ENCODE measurements at regions not wholly inside any gene's neighbourhood (a gene's known extent, or its start where the extent isn't known, plus 50 kb on each side); places are given as distances from the start of the nearest gene placed in this dataset.
"Not testable (repeated sequence)": the region's sequence is repeated elsewhere in the genome, so short reads cannot be mapped to it uniquely, and the experiment has no call there.

DNA sequence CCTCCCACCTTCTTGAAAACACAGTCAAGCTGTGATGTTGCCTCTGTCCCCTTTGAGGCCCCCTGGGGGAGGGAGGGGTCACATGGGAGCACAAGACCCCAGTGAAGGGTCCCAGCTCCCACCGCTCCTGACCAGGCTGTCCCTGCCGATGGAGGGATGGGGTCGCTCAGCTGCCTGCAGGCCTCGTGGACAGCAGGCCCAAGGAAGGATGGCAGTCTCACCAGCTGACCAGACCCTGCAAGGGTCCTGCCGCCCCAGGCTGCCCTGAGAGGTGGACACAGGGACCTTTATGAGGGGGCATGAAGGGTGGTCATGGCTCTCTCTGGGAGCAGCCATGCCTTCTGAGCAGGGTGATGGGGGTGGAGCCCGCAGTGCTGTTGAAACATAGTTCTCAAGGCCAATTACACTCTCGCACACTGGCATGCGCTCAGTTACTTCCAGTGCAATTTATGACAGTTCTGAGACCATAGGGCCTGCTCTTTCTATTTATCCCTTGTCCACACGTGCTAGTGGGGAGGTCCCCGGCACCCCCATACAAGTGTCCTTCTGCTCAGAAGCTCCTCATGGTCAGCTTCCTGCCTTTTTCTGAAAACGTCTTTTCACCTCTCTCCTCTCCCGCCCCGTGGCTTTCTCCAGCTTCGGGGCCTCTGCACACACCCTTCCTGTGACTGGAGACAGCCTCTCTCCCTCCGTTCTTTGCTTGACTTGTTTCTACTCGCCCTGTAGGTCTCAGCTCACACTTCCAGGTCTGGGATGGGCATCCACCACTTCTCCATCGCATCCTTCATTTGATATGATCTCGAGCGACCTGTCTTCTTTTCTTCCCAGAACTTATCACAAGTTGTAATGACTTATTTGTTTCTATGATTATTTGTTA is 313.1 kb downstream of the ADGRD1 start:
- TF ChIP-seq, protein P1, sequence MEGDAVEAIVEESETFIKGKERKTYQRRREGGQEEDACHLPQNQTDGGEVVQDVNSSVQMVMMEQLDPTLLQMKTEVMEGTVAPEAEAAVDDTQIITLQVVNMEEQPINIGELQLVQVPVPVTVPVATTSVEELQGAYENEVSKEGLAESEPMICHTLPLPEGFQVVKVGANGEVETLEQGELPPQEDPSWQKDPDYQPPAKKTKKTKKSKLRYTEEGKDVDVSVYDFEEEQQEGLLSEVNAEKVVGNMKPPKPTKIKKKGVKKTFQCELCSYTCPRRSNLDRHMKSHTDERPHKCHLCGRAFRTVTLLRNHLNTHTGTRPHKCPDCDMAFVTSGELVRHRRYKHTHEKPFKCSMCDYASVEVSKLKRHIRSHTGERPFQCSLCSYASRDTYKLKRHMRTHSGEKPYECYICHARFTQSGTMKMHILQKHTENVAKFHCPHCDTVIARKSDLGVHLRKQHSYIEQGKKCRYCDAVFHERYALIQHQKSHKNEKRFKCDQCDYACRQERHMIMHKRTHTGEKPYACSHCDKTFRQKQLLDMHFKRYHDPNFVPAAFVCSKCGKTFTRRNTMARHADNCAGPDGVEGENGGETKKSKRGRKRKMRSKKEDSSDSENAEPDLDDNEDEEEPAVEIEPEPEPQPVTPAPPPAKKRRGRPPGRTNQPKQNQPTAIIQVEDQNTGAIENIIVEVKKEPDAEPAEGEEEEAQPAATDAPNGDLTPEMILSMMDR (IDR thresholded peaks at IDR 0.05; ENCODE audit: unreplicated experiment) = no peak
- Mint-ChIP-seq H3K36me3 (ENCODE audit: low read depth, unreplicated experiment) (peaks cover 4% of the 10 kb centered on the region), H3K27ac (ENCODE audit: unreplicated experiment) (peak overlapping the region; percentile 48), H3K27me3 (ENCODE audit: unreplicated experiment) (peaks cover 7% of the 10 kb centered on the region), H3K9me3 (ENCODE audit: unreplicated experiment) (peaks cover 4% of the 10 kb centered on the region), H3K4me1 (ENCODE audit: unreplicated experiment) (peaks cover 5% of the 10 kb centered on the region), H3K4me3 (ENCODE audit: unreplicated experiment) (peak overlapping the region; percentile 59)
- DNase-seq (ENCODE audit: low spot score) = no peak

DNA sequence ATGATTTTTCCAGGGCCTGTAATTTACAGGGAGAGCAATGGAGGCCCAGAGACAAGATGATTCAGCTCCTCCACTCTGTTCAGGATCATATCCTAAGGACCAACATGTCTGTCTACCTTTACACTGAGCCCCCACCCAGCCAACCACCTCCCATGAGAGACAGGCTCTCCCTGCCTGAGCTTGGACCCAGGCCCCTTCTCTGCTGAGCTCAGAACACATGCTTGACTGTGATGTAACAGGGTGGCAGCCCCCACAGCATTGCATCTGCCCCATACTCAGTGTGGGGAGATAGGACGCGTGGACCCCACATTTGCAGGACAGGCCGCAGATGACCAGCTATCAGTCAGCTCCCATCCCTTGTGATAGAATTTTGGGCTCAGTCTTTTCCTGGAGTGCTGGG is 313.9 kb downstream of the ADGRD1 start:
- Mint-ChIP-seq H3K27ac (ENCODE audit: unreplicated experiment) (no peak overlapping the region), H3K4me3 (ENCODE audit: unreplicated experiment) (no peak overlapping the region), H3K4me1 (ENCODE audit: unreplicated experiment) (peaks cover 5% of the 10 kb centered on the region), H3K27me3 (ENCODE audit: unreplicated experiment) (peaks cover 7% of the 10 kb centered on the region), H3K36me3 (ENCODE audit: low read depth, unreplicated experiment) (peaks cover 4% of the 10 kb centered on the region), H3K9me3 (ENCODE audit: unreplicated experiment) (peaks cover 4% of the 10 kb centered on the region)
- TF ChIP-seq, protein P1 (IDR thresholded peaks at IDR 0.05; ENCODE audit: unreplicated experiment) = no peak
- DNase-seq (ENCODE audit: low spot score) = no peak

DNA sequence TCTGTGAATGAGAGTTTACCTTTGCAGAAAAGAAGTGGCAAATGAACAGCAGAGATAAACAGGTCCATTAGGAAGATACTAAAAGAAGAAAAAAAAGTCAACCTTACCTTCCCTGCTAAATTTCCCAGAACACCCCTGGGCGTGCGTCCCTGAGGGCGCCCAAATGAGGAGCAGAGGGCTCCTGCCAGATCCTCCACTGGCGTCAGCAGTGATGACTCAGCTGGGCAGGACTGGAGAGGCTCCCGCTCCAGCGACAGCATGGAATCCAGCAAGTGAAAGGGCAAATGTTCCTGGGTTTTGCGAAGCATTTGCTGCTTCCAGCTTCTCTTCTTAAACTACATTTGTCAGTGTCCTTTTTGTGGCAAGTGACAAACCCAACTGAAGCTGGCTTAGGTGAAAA is 314.4 kb downstream of the ADGRD1 start:
- H3K27ac Mint-ChIP-seq (ENCODE audit: unreplicated experiment); H3K9me3 Mint-ChIP-seq (ENCODE audit: unreplicated experiment); H3K36me3 Mint-ChIP-seq (ENCODE audit: low read depth, unreplicated experiment); H3K27me3 Mint-ChIP-seq (ENCODE audit: unreplicated experiment); H3K4me3 Mint-ChIP-seq (ENCODE audit: unreplicated experiment); H3K4me1 Mint-ChIP-seq (ENCODE audit: unreplicated experiment); DNase-seq (ENCODE audit: low spot score): not testable (repeated sequence)

DNA sequence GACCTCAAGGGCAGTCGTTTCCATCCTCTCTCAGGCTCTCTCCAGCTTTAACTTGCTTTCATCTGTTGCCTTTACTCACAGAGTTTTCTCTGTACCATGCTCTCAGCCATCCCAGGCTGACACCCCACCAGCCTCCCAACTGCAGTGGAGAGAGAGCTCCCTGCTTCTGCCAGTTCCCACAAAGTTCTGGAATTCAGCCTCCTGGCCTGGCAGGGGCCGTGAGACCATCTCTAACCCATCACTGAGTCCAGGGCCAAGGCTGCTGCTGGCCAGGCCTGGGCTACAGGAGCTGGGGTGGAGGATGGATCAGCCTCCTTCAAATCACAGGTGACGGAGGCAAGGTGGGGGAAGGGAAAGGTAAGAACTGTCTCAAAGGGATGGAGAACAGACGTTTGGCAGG is 314.9 kb downstream of the ADGRD1 start:
- not testable (repeated sequence) for H3K9me3 Mint-ChIP-seq (ENCODE audit: unreplicated experiment); H3K4me3 Mint-ChIP-seq (ENCODE audit: unreplicated experiment); H3K27me3 Mint-ChIP-seq (ENCODE audit: unreplicated experiment); H3K36me3 Mint-ChIP-seq (ENCODE audit: low read depth, unreplicated experiment); H3K4me1 Mint-ChIP-seq (ENCODE audit: unreplicated experiment); H3K27ac Mint-ChIP-seq (ENCODE audit: unreplicated experiment); DNase-seq (ENCODE audit: low spot score)

DNA sequence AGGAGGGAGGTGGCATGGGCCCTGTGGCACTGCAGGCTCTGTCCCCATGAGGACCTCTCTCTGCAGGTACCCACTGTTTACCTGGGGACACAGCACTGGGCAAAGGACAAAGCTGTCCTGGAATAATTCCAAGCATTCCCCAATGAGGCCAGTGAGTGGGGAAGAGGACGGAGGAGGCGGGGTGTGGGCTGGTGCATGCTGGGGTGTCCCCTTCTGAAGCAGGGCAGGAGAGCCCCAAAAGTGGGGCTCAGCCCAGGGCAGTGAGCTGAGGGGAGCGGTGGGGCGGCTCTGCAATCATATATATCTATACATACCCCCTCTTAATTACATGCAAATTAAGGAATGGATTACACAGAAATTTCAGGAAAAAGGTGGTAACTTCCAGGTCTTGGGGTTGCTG is 315.8 kb downstream of the ADGRD1 start:
- Mint-ChIP-seq H3K9me3 (ENCODE audit: unreplicated experiment) (peaks cover 4% of the 10 kb centered on the region), H3K4me3 (ENCODE audit: unreplicated experiment) (no peak overlapping the region), H3K27me3 (ENCODE audit: unreplicated experiment) (peaks cover 5% of the 10 kb centered on the region), H3K27ac (ENCODE audit: unreplicated experiment) (no peak overlapping the region), H3K4me1 (ENCODE audit: unreplicated experiment) (peaks cover 5% of the 10 kb centered on the region), H3K36me3 (ENCODE audit: low read depth, unreplicated experiment) (peaks cover 4% of the 10 kb centered on the region)
- TF ChIP-seq, protein P1 (IDR thresholded peaks at IDR 0.05; ENCODE audit: unreplicated experiment) = no peak
- DNase-seq (ENCODE audit: low spot score) = no peak

DNA sequence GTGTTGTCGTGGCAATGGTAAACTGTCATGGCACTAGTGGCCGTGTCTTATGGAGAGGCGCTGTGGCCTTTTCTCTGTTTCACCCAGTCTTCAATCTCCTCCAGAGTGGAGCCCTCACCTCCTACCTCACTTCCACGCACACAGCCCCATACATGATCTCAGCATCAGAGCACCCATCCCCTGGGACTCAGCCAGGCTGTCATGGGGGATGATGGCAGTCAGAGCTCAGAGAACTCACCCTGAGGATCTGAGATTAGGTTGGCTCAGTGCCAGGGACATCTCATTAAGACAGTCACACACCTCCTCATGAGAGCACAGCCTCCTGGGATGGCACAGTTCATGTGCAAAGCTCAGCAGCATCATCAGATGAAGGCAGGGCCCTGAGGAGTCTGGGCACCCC is 316.3 kb downstream of the ADGRD1 start:
- H3K4me1 Mint-ChIP-seq (ENCODE audit: unreplicated experiment); H3K27me3 Mint-ChIP-seq (ENCODE audit: unreplicated experiment); H3K36me3 Mint-ChIP-seq (ENCODE audit: low read depth, unreplicated experiment); DNase-seq (ENCODE audit: low spot score); H3K9me3 Mint-ChIP-seq (ENCODE audit: unreplicated experiment); H3K27ac Mint-ChIP-seq (ENCODE audit: unreplicated experiment); H3K4me3 Mint-ChIP-seq (ENCODE audit: unreplicated experiment): not testable (repeated sequence)
